ENCODE measurements at regions not wholly inside any gene's neighbourhood (a gene's known extent, or its start where the extent isn't known, plus 50 kb on each side); places are given as distances from the start of the nearest gene placed in this dataset.

DNA sequence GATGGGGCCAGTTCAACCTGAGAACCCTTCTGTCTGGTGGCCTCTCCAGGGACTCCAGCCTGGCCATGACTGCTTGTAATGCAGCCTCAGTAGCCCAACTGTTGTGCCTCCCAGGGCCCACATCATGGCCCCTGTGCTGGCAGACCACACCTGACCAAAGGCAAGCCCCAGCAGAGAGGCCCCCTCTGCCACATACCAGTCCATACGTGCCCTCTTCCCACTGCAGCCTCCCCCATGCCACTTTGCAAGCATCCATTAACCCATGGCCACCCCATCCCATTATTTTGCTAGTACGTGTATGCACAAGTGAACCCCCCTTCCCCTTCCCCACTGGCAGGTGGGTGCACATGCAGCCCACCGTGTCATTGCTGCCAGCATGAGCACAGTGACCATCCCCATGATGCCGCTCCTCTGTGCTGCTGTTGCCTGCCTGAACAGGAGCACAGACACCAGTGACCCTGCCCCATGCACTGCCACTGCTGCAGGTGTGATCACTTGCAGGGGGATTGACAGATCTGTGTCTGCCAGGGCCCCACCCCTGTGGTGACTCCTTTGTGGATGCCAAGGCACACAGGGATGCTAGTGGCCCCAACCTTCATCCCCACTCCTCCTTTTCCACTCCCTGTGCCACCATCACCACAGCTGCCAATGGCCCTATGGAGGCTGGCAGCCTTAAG is 330.0 kb upstream of the DSEL start:
- TF ChIP-seq, protein P1, sequence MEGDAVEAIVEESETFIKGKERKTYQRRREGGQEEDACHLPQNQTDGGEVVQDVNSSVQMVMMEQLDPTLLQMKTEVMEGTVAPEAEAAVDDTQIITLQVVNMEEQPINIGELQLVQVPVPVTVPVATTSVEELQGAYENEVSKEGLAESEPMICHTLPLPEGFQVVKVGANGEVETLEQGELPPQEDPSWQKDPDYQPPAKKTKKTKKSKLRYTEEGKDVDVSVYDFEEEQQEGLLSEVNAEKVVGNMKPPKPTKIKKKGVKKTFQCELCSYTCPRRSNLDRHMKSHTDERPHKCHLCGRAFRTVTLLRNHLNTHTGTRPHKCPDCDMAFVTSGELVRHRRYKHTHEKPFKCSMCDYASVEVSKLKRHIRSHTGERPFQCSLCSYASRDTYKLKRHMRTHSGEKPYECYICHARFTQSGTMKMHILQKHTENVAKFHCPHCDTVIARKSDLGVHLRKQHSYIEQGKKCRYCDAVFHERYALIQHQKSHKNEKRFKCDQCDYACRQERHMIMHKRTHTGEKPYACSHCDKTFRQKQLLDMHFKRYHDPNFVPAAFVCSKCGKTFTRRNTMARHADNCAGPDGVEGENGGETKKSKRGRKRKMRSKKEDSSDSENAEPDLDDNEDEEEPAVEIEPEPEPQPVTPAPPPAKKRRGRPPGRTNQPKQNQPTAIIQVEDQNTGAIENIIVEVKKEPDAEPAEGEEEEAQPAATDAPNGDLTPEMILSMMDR (IDR thresholded peaks at IDR 0.05), result no peak
- no peak for TF ChIP-seq POLR2A (IDR thresholded peaks at IDR 0.05)
- no peak for TF ChIP-seq POLR2AphosphoS5 (IDR thresholded peaks at IDR 0.05)
- no peak for TF ChIP-seq EP300 (IDR thresholded peaks at IDR 0.05)
